Femur (tissue), 1 donor: ENCODE measurements at regions not wholly inside any gene's neighbourhood (a gene's known extent, or its start where the extent isn't known, plus 50 kb on each side); places are given as distances from the start of the nearest gene placed in this dataset.

Source experiments
- DNase-seq: peaks from one replicate; pipeline ENCODE4 v3.0.0-alpha.2; 2017

DNA sequence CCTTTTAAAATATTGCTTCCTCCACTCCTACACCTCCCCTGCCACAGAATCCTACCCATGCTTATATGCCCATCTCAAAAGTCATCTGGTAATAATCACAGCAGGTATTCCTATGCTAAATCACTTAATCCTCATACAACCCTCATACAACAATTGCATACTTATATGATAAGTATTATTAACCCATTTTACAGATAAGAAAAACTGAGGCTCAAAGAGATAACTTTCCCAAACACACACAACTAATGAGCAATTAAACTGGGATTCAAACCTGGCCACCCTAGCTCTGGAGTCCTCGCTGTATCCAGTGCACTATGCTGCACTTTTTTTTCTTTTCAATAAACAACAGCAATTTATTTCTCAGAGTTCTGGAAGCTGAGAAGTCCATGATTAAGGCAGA, 99.8 kb upstream of the TSPAN5 start:
- no peak for DNase-seq

DNA sequence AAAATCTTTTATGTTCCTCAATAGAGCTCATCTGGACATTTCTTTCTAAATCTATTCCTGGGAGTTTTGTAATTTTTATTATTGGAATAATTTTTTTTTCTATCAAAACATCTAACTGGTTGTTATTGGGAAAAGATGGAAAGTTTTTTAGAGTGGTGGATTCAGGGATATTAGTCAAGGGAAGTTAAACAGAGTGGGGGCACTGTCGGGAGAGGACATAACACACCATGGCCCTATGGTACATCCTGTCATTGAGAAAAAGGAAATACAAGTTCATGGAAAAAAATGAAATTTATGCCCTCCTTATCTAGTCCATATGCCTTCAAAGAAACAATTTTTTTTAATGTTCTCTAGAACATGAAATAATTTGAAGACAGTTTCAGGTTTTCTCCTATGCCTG, 96.3 kb upstream of the TSPAN5 start:
- no peak for DNase-seq

DNA sequence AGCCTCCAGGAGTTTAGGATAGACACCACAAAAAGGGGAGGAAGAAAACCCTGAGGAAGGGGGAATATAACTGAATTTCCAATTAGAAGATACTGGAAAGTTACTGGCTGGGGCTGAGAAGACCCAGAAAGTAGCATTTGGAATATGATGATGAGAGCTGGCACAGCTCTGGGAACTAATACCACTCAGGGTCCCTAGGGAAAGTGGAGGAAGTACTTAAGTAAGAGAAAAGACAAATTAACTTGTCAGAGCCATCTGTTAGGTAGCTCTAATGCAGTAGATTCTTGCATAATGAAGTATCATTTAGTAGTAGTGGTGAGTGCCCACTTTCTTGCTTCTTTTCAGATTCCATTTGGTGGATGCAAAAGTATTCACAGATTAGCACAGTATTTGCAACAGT, 90.8 kb upstream of the TSPAN5 start:
- no peak for DNase-seq

- DNase-seq = no peak
Observed at GRCh38 chr4:98748609-98749008, 90.2 kb upstream of the TSPAN5 start.

DNA sequence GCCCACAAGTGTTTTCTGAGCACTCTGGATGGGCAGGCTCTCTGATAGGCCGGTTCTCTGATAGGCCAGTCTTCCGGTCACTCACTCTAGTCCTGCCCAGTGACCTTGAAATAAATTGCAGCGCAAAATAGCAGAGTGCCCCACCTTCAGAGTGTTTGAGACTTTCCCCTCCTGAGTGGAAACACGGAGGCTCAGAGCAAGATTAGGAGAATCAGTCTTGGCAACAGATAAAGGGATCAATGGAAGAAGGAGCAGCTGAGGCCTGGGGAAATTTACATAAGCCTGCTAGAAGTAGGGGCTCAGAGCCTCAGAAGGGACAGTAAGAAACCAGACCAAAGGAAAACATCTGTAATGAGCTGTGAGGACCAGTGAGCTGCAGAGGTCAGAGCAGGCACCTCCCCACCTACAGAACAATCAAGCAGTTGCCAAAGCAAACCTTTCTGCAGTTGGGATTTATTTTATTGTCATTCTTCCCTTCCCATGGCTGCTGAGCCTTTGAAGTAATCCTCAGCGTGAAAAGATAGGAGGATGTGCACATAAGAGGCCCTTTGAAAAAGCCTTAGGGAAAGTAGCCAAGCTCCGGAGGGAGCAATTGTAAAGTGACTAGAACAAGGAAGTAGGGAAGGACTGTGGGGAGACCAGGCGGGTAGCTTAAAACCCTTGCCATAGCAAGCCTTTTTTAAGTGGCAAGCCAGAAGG, 89.1 kb upstream of the TSPAN5 start:
- DNase-seq = peak; percentile 33

- no peak for DNase-seq
Observed at GRCh38 chr4:98746936-98747335, 88.5 kb upstream of the TSPAN5 start.

GRCh38 chr4:98746530-98746929, 88.1 kb upstream of the TSPAN5 start:
- DNase-seq = no peak

DNA sequence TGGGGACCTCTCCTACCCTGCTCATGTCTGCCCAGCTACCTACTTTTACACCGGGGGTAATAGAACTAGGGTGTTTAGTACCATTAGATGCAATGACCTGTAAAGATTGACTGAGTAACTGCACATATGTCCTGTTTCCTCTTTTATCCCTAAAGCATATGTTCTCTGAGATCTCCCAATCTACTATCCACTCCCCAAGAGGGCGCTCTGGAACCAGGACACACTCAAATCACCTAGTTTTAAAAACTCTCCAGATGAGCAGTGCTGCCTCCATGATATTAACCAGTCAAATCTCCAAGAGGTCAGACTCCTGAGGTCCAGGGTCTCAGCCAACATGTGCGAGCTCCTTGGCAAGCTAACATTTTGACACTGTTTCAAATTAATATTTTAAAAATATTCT, 87.0 kb upstream of the TSPAN5 start:
- no peak for DNase-seq

GRCh38 chr4:98744372-98745150, 86.2 kb upstream of the TSPAN5 start:
- no peak for DNase-seq

DNA sequence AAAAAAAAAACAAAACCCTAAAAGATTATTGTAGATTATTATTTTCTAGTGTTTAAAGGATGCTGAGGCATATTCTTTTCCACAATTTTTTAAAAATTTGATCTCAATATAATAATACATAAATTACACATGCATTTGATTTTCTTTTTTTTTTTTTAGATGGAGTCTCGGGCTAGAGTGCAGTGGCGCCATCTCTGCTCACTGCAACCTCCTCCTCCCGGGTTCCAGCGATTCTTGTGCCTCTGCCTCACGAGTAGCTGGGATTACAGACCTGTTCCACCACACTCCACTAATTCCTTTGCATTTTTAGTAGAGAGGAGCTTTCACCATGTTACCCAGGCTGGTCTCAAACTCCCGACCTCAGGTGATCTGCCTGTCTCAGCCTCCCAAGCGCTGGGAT, 83.5 kb upstream of the TSPAN5 start:
- no peak for DNase-seq

- no peak for DNase-seq
Observed at GRCh38 chr4:98739751-98740150, 81.3 kb upstream of the TSPAN5 start.

GRCh38 chr4:98733601-98734000, 75.2 kb upstream of the TSPAN5 start:
- DNase-seq = no peak

GRCh38 chr4:98728871-98729270, 70.5 kb upstream of the TSPAN5 start:
- no peak for DNase-seq

DNA sequence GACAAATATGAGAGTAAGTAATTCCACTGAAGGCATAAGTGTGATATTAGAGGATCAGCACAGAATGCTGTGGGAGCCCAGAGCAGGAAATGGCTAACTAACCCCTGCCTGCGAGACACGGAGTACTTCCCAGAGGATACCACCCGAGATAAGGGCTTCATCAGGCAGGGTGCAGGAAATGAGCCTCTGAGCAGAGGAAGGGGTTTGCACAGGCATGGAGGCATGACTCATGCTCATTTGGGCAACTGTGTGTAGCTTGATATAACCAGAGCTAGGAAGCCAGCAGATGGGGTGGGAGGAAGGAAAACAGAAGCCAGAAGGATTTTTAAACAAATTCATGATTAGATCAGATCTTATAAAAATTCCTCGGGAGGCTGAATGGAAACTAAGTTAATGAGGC, 70.0 kb upstream of the TSPAN5 start:
- DNase-seq = no peak

DNA sequence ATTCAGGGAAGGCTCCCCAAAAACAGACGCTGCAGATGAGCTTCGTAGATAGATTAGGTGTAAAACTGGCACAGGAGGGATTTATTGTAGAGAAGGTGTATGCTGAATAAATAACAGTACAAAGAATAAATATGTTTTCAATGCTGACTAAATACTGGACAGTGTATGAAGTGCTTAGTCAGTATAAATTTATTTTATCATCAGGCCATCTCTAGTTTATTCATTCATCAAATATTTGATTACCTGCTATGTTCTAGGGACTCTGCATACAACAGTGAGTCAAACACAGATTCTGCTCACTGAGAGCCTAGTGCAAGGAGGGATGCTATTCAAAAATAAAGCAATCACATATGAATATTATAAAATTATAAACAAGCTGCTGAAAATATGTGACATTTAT, 63.6 kb upstream of the TSPAN5 start:
- DNase-seq = no peak

GRCh38 chr4:98720871-98721480, 62.6 kb upstream of the TSPAN5 start:
- no peak for DNase-seq

DNA sequence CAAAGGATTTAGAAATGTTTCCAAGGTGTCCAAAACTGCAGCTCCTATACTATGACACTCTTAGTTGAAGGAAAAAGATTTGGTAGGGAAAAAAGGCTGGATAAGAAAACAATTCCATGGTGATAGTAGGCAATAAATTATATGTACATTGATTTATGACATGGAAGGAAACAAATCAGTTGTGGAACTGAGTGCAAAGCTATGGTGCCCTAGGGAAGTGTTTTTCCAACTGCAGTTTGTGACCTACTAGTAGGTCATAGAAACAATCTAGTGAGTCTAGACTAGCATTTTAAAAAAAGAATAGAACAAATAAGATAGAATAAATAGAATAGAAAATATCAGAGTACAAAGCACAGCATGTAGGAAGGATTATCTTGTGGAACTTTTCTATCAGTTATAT, 58.4 kb upstream of the TSPAN5 start:
- no peak for DNase-seq

DNA sequence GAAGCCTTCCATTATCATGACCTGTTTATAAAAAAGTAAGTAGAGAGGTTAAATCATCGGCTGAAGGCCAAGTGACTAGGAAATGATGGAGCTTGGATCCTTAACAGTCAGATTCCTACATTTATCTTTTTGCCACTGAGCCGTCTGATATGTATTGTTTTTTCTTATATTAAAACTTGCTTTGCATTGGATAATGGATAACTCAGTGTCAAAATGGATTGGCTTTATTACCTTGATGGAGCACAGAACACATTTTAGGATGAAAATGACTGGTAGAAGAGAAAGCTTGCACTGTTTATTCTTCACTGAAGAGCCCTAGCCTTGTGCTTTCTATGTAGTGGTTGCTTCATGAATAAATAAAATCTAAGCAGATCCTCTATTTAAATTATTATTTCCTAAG, 54.2 kb upstream of the TSPAN5 start:
- DNase-seq = no peak

DNA sequence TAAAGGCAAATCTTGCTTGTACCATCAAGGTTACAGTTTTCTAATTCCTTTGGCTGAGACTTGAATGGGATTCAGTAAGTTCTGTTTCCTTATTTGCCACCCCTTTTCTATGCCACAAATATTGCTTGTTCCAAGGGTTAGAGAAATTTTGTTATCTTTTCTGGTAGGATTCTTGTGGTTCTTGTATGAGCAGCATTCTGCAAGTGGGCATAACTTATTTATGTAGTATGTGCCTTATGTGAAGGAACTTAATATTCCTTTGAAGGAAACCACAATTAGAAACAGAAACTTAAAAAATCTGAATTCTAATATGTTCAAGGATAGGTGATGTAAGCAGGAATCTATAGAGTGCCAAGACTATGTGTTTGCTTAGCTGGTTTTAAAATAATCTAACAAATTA, 53.1 kb upstream of the TSPAN5 start:
- no peak for DNase-seq

DNA sequence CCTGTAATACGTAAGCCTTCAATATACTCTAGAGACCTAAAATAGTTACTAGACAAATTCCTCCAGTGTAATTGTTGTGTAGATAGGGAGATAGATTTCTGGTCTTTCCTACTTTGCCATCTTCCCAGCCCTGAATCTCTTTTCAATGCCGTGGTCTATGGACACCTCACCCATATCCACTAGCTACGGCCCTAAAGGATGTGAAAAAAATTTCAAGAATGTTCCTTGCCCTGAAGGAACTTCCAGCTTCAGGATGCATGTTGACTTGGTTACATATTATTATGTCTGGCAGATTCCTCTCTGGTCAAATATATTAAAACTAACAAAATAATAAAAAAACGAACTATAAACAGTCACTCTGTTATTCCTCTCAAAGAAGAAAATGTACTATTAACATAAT, 52.4 kb upstream of the TSPAN5 start:
- no peak for DNase-seq
